ENCODE measurements at regions not wholly inside any gene's neighbourhood (a gene's known extent, or its start where the extent isn't known, plus 50 kb on each side); places are given as distances from the start of the nearest gene placed in this dataset.

- no peak overlapping the region for H3K4me3 ChIP-seq (ENCODE audit: control insufficient read depth in 1 of 7, extremely low read depth in 1 of 7, insufficient read depth in 4 of 7, low read depth in 2 of 7, low read length in 6 of 7)
- ChIA-PET CTCF (no interaction called here), POLR2A (no interaction called here)
- H3K27ac ChIP-seq (ENCODE audit: insufficient read depth in 1 of 2, low read depth in 1 of 2, low read length in 2 of 2, poor library complexity in 1 of 2, severe bottlenecking in 2 of 2): no peak overlapping the region
- no peaks in the 10 kb centered on the region for H3K27me3 ChIP-seq (replicated peaks in 2 of 5; ENCODE audit: control insufficient read depth in 4 of 5, insufficient read depth in 5 of 5, low read length in 4 of 5)
- no peak for DNase-seq
- no peaks in the 10 kb centered on the region for H3K36me3 ChIP-seq (ENCODE audit: control insufficient read depth in 4 of 4, insufficient read depth in 4 of 4, low read length in 3 of 4)
- no peaks in the 10 kb centered on the region for H3K9me3 ChIP-seq (ENCODE audit: control extremely low read depth in 1 of 5, control insufficient read depth in 4 of 5, insufficient read depth in 2 of 5, low read depth in 1 of 5, low read length in 4 of 5)
- no peaks in the 10 kb centered on the region for H3K4me1 ChIP-seq (ENCODE audit: control extremely low read depth in 1 of 4, control insufficient read depth in 4 of 4, insufficient read depth in 4 of 4, low read length in 3 of 4)
- no CpG with 5 or more reads among the region's 3 CpGs for WGBS (ENCODE audit: insufficient coverage)
These were observed 352.4 kb downstream of the GRIA2 start for GRCh38 chr4:157572951-157573350.

GRCh38 chr4:157572284-157572683 lies 351.8 kb downstream of the GRIA2 start:
- Histone ChIP-seq H3K4me3 (ENCODE audit: control insufficient read depth in 1 of 7, extremely low read depth in 1 of 7, insufficient read depth in 4 of 7, low read depth in 2 of 7, low read length in 6 of 7) (no peak overlapping the region), H3K4me1 (ENCODE audit: control extremely low read depth in 1 of 4, control insufficient read depth in 4 of 4, insufficient read depth in 4 of 4, low read length in 3 of 4) (no peaks in the 10 kb centered on the region), H3K9me3 (ENCODE audit: control extremely low read depth in 1 of 5, control insufficient read depth in 4 of 5, insufficient read depth in 2 of 5, low read depth in 1 of 5, low read length in 4 of 5) (no peaks in the 10 kb centered on the region), H3K36me3 (ENCODE audit: control insufficient read depth in 4 of 4, insufficient read depth in 4 of 4, low read length in 3 of 4) (no peaks in the 10 kb centered on the region), H3K27ac (ENCODE audit: insufficient read depth in 1 of 2, low read depth in 1 of 2, low read length in 2 of 2, poor library complexity in 1 of 2, severe bottlenecking in 2 of 2) (no peak overlapping the region), H3K27me3 (replicated peaks in 2 of 5; ENCODE audit: control insufficient read depth in 4 of 5, insufficient read depth in 5 of 5, low read length in 4 of 5) (no peaks in the 10 kb centered on the region)
- CTCF ChIA-PET: no interaction called here
- DNase-seq: no peak
- POLR2A ChIA-PET: no interaction called here
- no CpG with 5 or more reads among the region's 2 CpGs for WGBS (ENCODE audit: insufficient coverage)

- ChIA-PET CTCF (no interaction called here), POLR2A (no interaction called here)
- Histone ChIP-seq H3K27ac (ENCODE audit: insufficient read depth in 1 of 2, low read depth in 1 of 2, low read length in 2 of 2, poor library complexity in 1 of 2, severe bottlenecking in 2 of 2) (no peak overlapping the region), H3K4me3 (ENCODE audit: control insufficient read depth in 1 of 7, extremely low read depth in 1 of 7, insufficient read depth in 4 of 7, low read depth in 2 of 7, low read length in 6 of 7) (no peak overlapping the region), H3K9me3 (ENCODE audit: control extremely low read depth in 1 of 5, control insufficient read depth in 4 of 5, insufficient read depth in 2 of 5, low read depth in 1 of 5, low read length in 4 of 5) (no peaks in the 10 kb centered on the region), H3K4me1 (ENCODE audit: control extremely low read depth in 1 of 4, control insufficient read depth in 4 of 4, insufficient read depth in 4 of 4, low read length in 3 of 4) (no peaks in the 10 kb centered on the region), H3K27me3 (replicated peaks in 2 of 5; ENCODE audit: control insufficient read depth in 4 of 5, insufficient read depth in 5 of 5, low read length in 4 of 5) (no peaks in the 10 kb centered on the region), H3K36me3 (ENCODE audit: control insufficient read depth in 4 of 4, insufficient read depth in 4 of 4, low read length in 3 of 4) (no peaks in the 10 kb centered on the region)
- 83% methylated on average over 1 of the region's 2 CpGs for WGBS (ENCODE audit: insufficient coverage)
- no peak for DNase-seq
These were observed 344.2 kb downstream of the GRIA2 start for GRCh38 chr4:157564771-157565170.

GRCh38 chr4:157564218-157564617 lies 343.7 kb downstream of the GRIA2 start:
- Histone ChIP-seq H3K4me3 (ENCODE audit: control insufficient read depth in 1 of 7, extremely low read depth in 1 of 7, insufficient read depth in 4 of 7, low read depth in 2 of 7, low read length in 6 of 7) (no peak overlapping the region), H3K9me3 (ENCODE audit: control extremely low read depth in 1 of 5, control insufficient read depth in 4 of 5, insufficient read depth in 2 of 5, low read depth in 1 of 5, low read length in 4 of 5) (no peaks in the 10 kb centered on the region), H3K36me3 (ENCODE audit: control insufficient read depth in 4 of 4, insufficient read depth in 4 of 4, low read length in 3 of 4) (no peaks in the 10 kb centered on the region), H3K27ac (ENCODE audit: insufficient read depth in 1 of 2, low read depth in 1 of 2, low read length in 2 of 2, poor library complexity in 1 of 2, severe bottlenecking in 2 of 2) (no peak overlapping the region), H3K4me1 (ENCODE audit: control extremely low read depth in 1 of 4, control insufficient read depth in 4 of 4, insufficient read depth in 4 of 4, low read length in 3 of 4) (no peaks in the 10 kb centered on the region), H3K27me3 (replicated peaks in 2 of 5; ENCODE audit: control insufficient read depth in 4 of 5, insufficient read depth in 5 of 5, low read length in 4 of 5) (no peaks in the 10 kb centered on the region)
- DNase-seq: no peak
- CTCF ChIA-PET: no interaction called here
- WGBS (ENCODE audit: insufficient coverage): no CpG with 5 or more reads among the region's 2 CpGs
- POLR2A ChIA-PET: no interaction called here

- WGBS (ENCODE audit: insufficient coverage): 78% methylated on average over 2 of the region's 2 CpGs
- Histone ChIP-seq H3K27ac (ENCODE audit: insufficient read depth in 1 of 2, low read depth in 1 of 2, low read length in 2 of 2, poor library complexity in 1 of 2, severe bottlenecking in 2 of 2) (no peak overlapping the region), H3K4me1 (ENCODE audit: control extremely low read depth in 1 of 4, control insufficient read depth in 4 of 4, insufficient read depth in 4 of 4, low read length in 3 of 4) (no peaks in the 10 kb centered on the region), H3K27me3 (replicated peaks in 2 of 5; ENCODE audit: control insufficient read depth in 4 of 5, insufficient read depth in 5 of 5, low read length in 4 of 5) (no peaks in the 10 kb centered on the region), H3K9me3 (ENCODE audit: control extremely low read depth in 1 of 5, control insufficient read depth in 4 of 5, insufficient read depth in 2 of 5, low read depth in 1 of 5, low read length in 4 of 5) (no peaks in the 10 kb centered on the region), H3K4me3 (ENCODE audit: control insufficient read depth in 1 of 7, extremely low read depth in 1 of 7, insufficient read depth in 4 of 7, low read depth in 2 of 7, low read length in 6 of 7) (no peak overlapping the region), H3K36me3 (ENCODE audit: control insufficient read depth in 4 of 4, insufficient read depth in 4 of 4, low read length in 3 of 4) (no peaks in the 10 kb centered on the region)
- no peak for DNase-seq
- ChIA-PET POLR2A (no interaction called here), CTCF (no interaction called here)
These were observed 337.5 kb downstream of the GRIA2 start for GRCh38 chr4:157558016-157558415.

GRCh38 chr4:157550028-157550427 lies 329.5 kb downstream of the GRIA2 start:
- Histone ChIP-seq H3K4me3 (ENCODE audit: control insufficient read depth in 1 of 7, extremely low read depth in 1 of 7, insufficient read depth in 4 of 7, low read depth in 2 of 7, low read length in 6 of 7) (no peak overlapping the region), H3K36me3 (ENCODE audit: control insufficient read depth in 4 of 4, insufficient read depth in 4 of 4, low read length in 3 of 4) (no peaks in the 10 kb centered on the region), H3K9me3 (ENCODE audit: control extremely low read depth in 1 of 5, control insufficient read depth in 4 of 5, insufficient read depth in 2 of 5, low read depth in 1 of 5, low read length in 4 of 5) (no peaks in the 10 kb centered on the region), H3K27me3 (replicated peaks in 2 of 5; ENCODE audit: control insufficient read depth in 4 of 5, insufficient read depth in 5 of 5, low read length in 4 of 5) (no peaks in the 10 kb centered on the region), H3K27ac (ENCODE audit: insufficient read depth in 1 of 2, low read depth in 1 of 2, low read length in 2 of 2, poor library complexity in 1 of 2, severe bottlenecking in 2 of 2) (no peak overlapping the region), H3K4me1 (ENCODE audit: control extremely low read depth in 1 of 4, control insufficient read depth in 4 of 4, insufficient read depth in 4 of 4, low read length in 3 of 4) (no peaks in the 10 kb centered on the region)
- no peak for DNase-seq
- CTCF ChIA-PET: no interaction called here
- 0% methylated on average over 1 of the region's 5 CpGs for WGBS (ENCODE audit: insufficient coverage)
- POLR2A ChIA-PET: no interaction called here

- CTCF ChIA-PET: no interaction called here
- Histone ChIP-seq H3K4me1 (ENCODE audit: control extremely low read depth in 1 of 4, control insufficient read depth in 4 of 4, insufficient read depth in 4 of 4, low read length in 3 of 4) (no peaks in the 10 kb centered on the region), H3K36me3 (ENCODE audit: control insufficient read depth in 4 of 4, insufficient read depth in 4 of 4, low read length in 3 of 4) (no peaks in the 10 kb centered on the region), H3K27ac (ENCODE audit: insufficient read depth in 1 of 2, low read depth in 1 of 2, low read length in 2 of 2, poor library complexity in 1 of 2, severe bottlenecking in 2 of 2) (no peak overlapping the region), H3K27me3 (replicated peaks in 2 of 5; ENCODE audit: control insufficient read depth in 4 of 5, insufficient read depth in 5 of 5, low read length in 4 of 5) (no peaks in the 10 kb centered on the region), H3K9me3 (ENCODE audit: control extremely low read depth in 1 of 5, control insufficient read depth in 4 of 5, insufficient read depth in 2 of 5, low read depth in 1 of 5, low read length in 4 of 5) (peaks cover 0 to 16% (median 4%) of the 10 kb centered on the region in 5 experiments), H3K4me3 (ENCODE audit: control insufficient read depth in 1 of 7, extremely low read depth in 1 of 7, insufficient read depth in 4 of 7, low read depth in 2 of 7, low read length in 6 of 7) (no peak overlapping the region)
- POLR2A ChIA-PET: no interaction called here
- WGBS (ENCODE audit: insufficient coverage): 100% methylated on average over 1 of the region's 1 CpG
- no peak for DNase-seq
These were observed 307.4 kb downstream of the GRIA2 start for GRCh38 chr4:157527954-157528353.

GRCh38 chr4:157521906-157522305 lies 301.4 kb downstream of the GRIA2 start:
- no peak overlapping the region for H3K27ac ChIP-seq (ENCODE audit: insufficient read depth in 1 of 2, low read depth in 1 of 2, low read length in 2 of 2, poor library complexity in 1 of 2, severe bottlenecking in 2 of 2)
- WGBS (ENCODE audit: insufficient coverage): no CpG with 5 or more reads among the region's 2 CpGs
- CTCF ChIA-PET: no interaction called here

More at GRCh38 chr4:157521906-157522305, 301.4 kb downstream of the GRIA2 start:
- no peaks in the 10 kb centered on the region for H3K36me3 ChIP-seq (ENCODE audit: control insufficient read depth in 4 of 4, insufficient read depth in 4 of 4, low read length in 3 of 4)
- no peaks in the 10 kb centered on the region for H3K4me1 ChIP-seq (ENCODE audit: control extremely low read depth in 1 of 4, control insufficient read depth in 4 of 4, insufficient read depth in 4 of 4, low read length in 3 of 4)
- H3K4me3 ChIP-seq (ENCODE audit: control insufficient read depth in 1 of 7, extremely low read depth in 1 of 7, insufficient read depth in 4 of 7, low read depth in 2 of 7, low read length in 6 of 7): no peak overlapping the region
- no peak for DNase-seq
- peaks cover 0 to 5% (median 0%) of the 10 kb centered on the region in 5 experiments for H3K9me3 ChIP-seq (ENCODE audit: control extremely low read depth in 1 of 5, control insufficient read depth in 4 of 5, insufficient read depth in 2 of 5, low read depth in 1 of 5, low read length in 4 of 5)
- POLR2A ChIA-PET: no interaction called here
- no peaks in the 10 kb centered on the region for H3K27me3 ChIP-seq (replicated peaks in 2 of 5; ENCODE audit: control insufficient read depth in 4 of 5, insufficient read depth in 5 of 5, low read length in 4 of 5)

Data from common myeloid progenitor, CD34-positive (primary cell).